ENCODE measurements at regions not wholly inside any gene's neighbourhood (a gene's known extent, or its start where the extent isn't known, plus 50 kb on each side); places are given as distances from the start of the nearest gene placed in this dataset.
"Not testable (repeated sequence)": the region's sequence is repeated elsewhere in the genome, so short reads cannot be mapped to it uniquely, and the experiment has no call there.

GRCh38 chr10:55628260-55628701 lies 732.8 kb downstream of the ZWINT start:
- Histone ChIP-seq H3K9me3 (ENCODE audit: severe bottlenecking) (no peaks in the 10 kb centered on the region), H3K27ac (no peak overlapping the region), H3K27me3 (ENCODE audit: insufficient read depth, low read depth, severe bottlenecking) (no peaks in the 10 kb centered on the region), H3K36me3 (no peaks in the 10 kb centered on the region), H3K4me3 (ENCODE audit: low read depth, low read length) (peak overlapping the region; percentile 66)
- TF ChIP-seq, protein P1, sequence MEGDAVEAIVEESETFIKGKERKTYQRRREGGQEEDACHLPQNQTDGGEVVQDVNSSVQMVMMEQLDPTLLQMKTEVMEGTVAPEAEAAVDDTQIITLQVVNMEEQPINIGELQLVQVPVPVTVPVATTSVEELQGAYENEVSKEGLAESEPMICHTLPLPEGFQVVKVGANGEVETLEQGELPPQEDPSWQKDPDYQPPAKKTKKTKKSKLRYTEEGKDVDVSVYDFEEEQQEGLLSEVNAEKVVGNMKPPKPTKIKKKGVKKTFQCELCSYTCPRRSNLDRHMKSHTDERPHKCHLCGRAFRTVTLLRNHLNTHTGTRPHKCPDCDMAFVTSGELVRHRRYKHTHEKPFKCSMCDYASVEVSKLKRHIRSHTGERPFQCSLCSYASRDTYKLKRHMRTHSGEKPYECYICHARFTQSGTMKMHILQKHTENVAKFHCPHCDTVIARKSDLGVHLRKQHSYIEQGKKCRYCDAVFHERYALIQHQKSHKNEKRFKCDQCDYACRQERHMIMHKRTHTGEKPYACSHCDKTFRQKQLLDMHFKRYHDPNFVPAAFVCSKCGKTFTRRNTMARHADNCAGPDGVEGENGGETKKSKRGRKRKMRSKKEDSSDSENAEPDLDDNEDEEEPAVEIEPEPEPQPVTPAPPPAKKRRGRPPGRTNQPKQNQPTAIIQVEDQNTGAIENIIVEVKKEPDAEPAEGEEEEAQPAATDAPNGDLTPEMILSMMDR (IDR thresholded peaks at IDR 0.05; ENCODE audit: low read depth, low read length), result peak; percentile 27; the same call in 1 of the 2 replicates
- DNase-seq, result peak; percentile 69

- no peaks in the 10 kb centered on the region for H3K36me3 ChIP-seq
- H3K9me3 ChIP-seq (ENCODE audit: severe bottlenecking), result no peaks in the 10 kb centered on the region
- peak; percentile 27 for DNase-seq
- no peak overlapping the region for H3K27ac ChIP-seq
- TF ChIP-seq, protein P1 (IDR thresholded peaks at IDR 0.05; ENCODE audit: low read depth, low read length), result no peak
- H3K4me3 ChIP-seq (ENCODE audit: low read depth, low read length), result peak overlapping the region; percentile 66
- H3K27me3 ChIP-seq (ENCODE audit: insufficient read depth, low read depth, severe bottlenecking), result no peaks in the 10 kb centered on the region
These were observed 733.5 kb downstream of the ZWINT start for GRCh38 chr10:55627501-55628051.

- not testable (repeated sequence) for DNase-seq; H3K9me3 ChIP-seq (ENCODE audit: severe bottlenecking); H3K27ac ChIP-seq; H3K27me3 ChIP-seq (ENCODE audit: insufficient read depth, low read depth, severe bottlenecking); H3K36me3 ChIP-seq
- peak overlapping the region; percentile 38 for H3K4me3 ChIP-seq (ENCODE audit: low read depth, low read length)
These were observed 759.2 kb downstream of the ZWINT start for GRCh38 chr10:55601690-55602478.

DNA sequence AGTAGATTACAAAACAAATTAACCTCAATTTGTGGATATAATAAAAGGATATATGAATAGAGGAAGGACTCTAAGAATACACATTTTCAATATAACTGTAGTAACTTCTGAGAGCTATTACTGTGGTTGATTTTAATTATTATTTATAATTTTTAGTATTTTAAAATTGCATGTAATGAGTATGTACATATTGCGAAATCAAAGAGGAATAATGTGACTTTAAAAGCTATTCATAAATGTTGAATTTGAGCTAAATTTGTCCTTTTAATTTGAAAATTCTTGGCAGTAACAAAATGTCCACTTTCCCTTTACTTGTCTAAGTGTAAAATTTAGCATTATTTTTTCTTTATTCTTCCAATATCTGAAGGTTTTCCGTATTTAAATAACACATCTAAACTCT lies 750.6 kb upstream of the PCDH15 start:
- no peak overlapping the region for H3K4me3 ChIP-seq (ENCODE audit: low read depth, low read length)
- no peak for DNase-seq
- H3K27me3 ChIP-seq (ENCODE audit: insufficient read depth, low read depth, severe bottlenecking), result no peaks in the 10 kb centered on the region
- TF ChIP-seq, protein P1 (IDR thresholded peaks at IDR 0.05; ENCODE audit: low read depth, low read length), result no peak
- H3K36me3 ChIP-seq, result no peaks in the 10 kb centered on the region
- H3K9me3 ChIP-seq (ENCODE audit: severe bottlenecking), result no peaks in the 10 kb centered on the region
- no peak overlapping the region for H3K27ac ChIP-seq

DNA sequence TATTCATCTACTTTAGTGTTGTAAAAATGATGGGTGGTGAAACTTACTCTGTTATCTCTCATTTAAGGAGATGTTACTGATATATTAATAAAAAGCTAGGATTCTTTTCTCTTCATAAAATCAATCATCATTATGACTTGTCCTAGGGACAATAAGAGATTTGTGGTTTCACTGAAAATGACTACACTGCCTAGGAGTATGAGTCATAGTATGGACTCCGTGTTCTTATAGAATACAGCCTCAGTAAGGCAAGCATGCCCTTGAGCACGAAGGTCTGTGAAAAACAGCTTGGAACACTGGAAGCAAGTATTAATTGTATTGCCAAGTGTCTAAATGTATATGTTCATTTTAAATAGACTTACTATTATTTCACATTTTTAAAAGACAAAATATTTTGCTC lies 749.2 kb upstream of the PCDH15 start:
- no peak overlapping the region for H3K27ac ChIP-seq
- TF ChIP-seq, protein P1 (IDR thresholded peaks at IDR 0.05; ENCODE audit: low read depth, low read length), result no peak

DNA sequence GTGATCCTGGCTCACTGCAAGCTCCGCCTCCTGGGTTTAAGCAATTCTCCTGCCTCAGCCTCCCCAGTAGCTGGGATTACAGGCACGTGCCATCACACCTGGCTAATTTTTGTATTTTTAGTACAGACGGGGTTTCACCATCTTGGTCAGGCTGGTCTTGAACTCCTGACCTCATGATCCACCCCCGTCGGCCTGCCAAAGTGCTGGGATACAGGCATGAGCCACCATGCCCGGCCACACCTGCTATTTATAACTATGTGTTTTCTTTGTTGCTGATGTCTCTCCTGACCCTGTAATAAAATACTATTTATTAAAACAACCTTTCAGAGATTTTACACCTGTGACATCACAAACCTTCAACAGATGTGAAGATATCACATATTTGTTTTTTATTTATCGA lies 736.5 kb upstream of the PCDH15 start:
- H3K27ac ChIP-seq; H3K4me3 ChIP-seq (ENCODE audit: low read depth, low read length); H3K36me3 ChIP-seq; H3K27me3 ChIP-seq (ENCODE audit: insufficient read depth, low read depth, severe bottlenecking); DNase-seq; H3K9me3 ChIP-seq (ENCODE audit: severe bottlenecking): not testable (repeated sequence)

More for the DNA sequence above, 749.2 kb upstream of the PCDH15 start:
- Histone ChIP-seq H3K4me3 (ENCODE audit: low read depth, low read length) (no peak overlapping the region), H3K9me3 (ENCODE audit: severe bottlenecking) (no peaks in the 10 kb centered on the region), H3K36me3 (no peaks in the 10 kb centered on the region), H3K27me3 (ENCODE audit: insufficient read depth, low read depth, severe bottlenecking) (no peaks in the 10 kb centered on the region)
- DNase-seq, result no peak
